GM18867 (cell line): ENCODE measurements at regions not wholly inside any gene's neighbourhood (a gene's known extent, or its start where the extent isn't known, plus 50 kb on each side); places are given as distances from the start of the nearest gene placed in this dataset.

Experiments
- ATAC-seq: cut with Tn5 transposase; IDR thresholded peaks from one replicate; pipeline ENCODE4 v1.9.1; 2021; ENCODE audit warnings: mild to moderate bottlenecking, moderate library complexity; ENCODE audit not compliant: unreplicated experiment

DNA sequence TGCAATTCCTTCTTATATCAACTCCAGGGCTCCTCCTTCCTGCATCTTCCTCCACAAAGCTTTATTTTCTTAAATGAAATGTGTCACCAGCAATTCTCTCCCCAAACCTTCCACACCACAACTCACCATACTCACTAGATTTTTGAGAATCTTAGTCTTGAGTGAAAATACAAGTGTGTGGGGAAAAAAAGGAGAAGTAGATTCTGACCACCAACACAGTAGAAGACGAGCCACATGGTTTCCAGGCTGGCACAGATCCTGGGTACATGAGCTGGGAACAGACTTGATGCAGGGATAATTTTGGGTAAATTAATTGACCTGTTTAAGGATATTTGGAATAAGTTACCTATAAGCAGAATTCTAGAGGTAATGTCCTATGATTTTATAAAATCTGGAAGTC is 72.8 kb upstream of the KCNJ15 start:
- no peak for ATAC-seq

DNA sequence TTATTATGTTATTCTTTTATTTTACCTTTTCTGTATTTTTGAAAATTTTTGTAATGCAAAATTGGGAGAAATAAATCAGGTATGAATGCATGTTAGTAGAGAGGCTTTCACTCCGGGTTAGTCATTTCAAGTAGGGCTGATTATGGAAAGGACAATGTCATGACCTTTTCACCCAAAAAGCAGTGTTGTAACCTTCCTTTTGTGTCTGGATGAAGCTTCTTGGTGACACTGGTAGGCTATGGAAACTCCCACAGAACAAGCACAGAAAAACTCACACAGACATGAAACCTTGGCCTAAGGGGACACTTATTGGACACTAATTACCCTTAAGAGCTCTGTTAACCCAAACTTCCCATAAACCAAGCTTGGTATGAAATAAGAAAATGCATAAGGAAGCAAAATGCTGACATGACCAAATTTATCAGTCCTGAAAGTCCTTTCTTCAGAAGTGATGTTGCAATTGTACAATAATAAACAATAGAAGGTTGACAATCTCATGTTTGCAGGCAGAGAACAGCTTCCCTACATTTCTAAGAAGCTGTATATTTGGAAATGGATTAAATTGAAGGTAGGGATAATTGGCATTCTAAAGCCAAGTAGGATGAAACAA is 70.0 kb upstream of the KCNJ15 start:
- no peak for ATAC-seq

DNA sequence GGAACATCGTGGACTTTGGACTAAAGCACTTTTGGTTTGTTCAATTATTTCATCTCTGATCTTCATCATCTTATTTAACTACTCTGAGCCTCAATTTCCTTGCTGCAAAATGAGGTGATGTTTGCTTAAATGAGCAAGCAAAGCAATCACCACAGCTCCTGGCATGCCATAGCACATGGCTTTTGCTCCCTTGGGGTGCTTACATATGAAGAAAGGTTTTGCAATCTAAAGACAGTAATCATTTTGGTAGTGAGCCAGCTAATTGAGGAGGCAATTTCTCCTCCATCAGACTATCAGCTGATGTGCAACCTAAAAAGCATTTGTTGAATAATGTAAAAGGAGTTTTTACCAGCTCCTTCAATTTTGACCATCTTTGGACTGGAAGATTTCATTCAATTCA is 68.8 kb upstream of the KCNJ15 start:
- no peak for ATAC-seq

DNA sequence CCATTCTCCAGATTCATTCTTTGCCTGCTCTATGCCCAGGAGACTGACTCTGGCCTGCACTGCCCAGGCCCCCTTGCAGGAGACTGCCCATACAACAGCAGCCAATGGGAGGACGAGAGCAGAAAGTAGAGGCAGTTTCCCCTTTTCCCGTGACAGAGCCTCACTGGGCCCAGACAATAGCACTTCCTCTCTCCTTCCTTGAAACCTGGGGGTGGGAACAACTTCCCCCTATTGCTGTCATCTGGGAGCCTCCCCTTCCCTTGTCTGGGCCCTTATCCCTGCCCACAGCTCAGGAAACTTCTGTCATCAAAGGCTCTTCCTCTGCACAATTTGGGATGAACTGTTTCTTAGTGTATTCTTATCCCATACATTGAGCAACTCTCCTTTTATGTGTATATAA is 60.8 kb upstream of the KCNJ15 start:
- no peak for ATAC-seq

DNA sequence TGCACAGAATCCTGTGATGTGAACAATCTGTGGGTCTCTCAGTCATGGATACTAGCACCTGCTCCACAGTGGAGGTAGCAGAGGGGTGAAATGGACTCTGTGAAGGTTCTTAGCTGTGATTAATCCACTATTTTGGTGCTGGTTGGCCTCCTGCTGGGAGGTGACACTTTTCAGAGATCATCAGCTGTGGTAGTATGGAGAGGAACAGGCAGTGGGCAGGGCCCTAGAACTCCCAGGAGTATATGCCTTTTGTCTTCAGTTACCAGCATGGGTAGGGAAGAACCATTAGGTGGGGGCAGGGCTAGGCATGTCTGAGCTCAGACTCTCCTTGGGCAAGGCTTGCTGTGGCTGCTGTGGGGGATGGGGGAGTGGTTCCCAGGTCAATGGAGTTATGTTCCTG is 54.0 kb upstream of the KCNJ15 start:
- ATAC-seq: no peak

DNA sequence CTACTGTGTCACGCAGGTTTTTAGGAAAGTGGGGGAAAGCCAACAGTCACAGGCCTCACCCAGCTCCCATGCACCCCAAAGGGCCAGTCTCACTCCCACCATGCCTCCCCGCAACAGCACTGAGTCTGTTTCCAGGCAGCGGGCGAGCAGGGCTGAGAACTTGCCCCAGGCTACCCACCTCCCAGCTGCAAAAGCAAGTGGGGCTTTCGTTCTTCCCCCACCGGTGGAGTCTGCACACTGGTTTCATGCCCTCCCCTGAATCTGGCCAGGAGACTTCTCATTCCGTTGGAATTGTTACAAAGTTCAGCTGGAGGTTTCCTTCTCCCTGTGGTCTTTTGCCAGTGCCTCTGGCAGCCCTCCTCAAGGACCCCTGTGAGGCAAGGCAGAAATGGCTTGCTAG is 53.6 kb upstream of the KCNJ15 start:
- no peak for ATAC-seq

DNA sequence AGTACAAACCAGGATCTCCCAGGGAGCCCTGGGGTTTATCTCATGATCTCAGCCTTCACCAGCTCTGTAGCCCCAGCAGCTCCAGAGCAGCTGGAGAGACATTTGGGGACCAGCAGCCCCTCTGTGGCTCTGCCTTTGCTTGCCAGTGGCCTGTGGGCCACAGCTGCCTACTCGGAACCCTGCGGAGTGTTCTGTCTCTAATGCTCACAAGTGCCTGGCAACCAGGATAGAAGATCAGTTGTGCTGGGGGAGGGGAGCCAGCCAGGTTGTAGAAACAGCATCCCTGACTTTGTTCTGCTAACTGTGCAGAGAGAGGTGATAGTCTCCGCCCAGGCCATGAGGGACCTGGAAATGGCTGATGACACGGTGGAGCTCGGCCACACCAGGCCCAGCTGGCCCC is 50.9 kb upstream of the KCNJ15 start:
- ATAC-seq: no peak

DNA sequence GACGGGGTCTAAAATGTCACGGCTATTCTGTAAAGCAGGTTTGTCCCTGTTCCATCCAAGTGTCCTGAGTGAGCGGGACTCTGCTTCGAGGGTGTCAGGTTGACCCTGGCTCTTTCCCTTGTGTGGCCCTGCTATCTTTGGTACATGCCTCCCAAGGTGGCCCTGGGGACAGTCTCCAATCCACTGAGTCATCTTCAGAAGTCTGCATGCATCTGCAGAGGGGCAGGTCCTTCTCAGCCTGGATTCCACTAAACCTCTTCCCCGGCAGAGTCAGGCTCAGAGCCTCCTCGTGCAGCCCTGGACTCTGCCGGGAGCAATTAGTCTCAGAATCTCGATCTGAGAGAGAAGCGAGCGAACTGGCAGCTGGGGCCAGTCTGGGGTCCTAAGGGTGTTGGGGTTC is 50.1 kb upstream of the KCNJ15 start:
- ATAC-seq: no peak
